A549 (cell line): ENCODE measurements at regions not wholly inside any gene's neighbourhood (a gene's known extent, or its start where the extent isn't known, plus 50 kb on each side); places are given as distances from the start of the nearest gene placed in this dataset.

Experiments
- ATAC-seq, 2 experiments: fragments of 200-7000 bp in 1 of 2; fragments of >200 bp in 1 of 2; cut with Nextera tagmentation in 1 of 2; cut with Tn5 transposase in 1 of 2; 3 replicates each; pipeline versions ENCODE4 v1.8.0 to v1.9.1; 2018 to 2020; ENCODE audit warnings: mild to moderate bottlenecking in 1 of 2, moderate library complexity in 1 of 2
- CTCF ChIA-PET: fragments of 300-600 bp; sonication (Branson Sonifier 250); formaldehyde crosslinking; extraction: SDS; loops from one replicate; lab custom pipeline; 2021; ENCODE audit warnings: antibody characterized with exemption, inconsistent platforms; lab: Yijun Ruan, JAX
- POLR2A ChIA-PET: fragments of 350-600 bp; formaldehyde crosslinking; extraction: SDS; loops from one replicate; lab custom pipeline; 2021; ENCODE audit warnings: antibody characterized with exemption, inconsistent platforms; lab: Yijun Ruan, JAX
- DNase-seq, 2 experiments: peaks; one replicate each; pipeline versions ENCODE4 v3.0.0 to v3.0.0-alpha.2; 2011 to 2016; ENCODE audit warnings: low read depth in 1 of 2, low spot score in 1 of 2
- FAIRE-seq: peaks from 2 replicates; lab custom pipeline; 2011; peaks lifted over from hg19 to GRCh38; lab: Jason Lieb, UNC
- H3K27ac ChIP-seq, 2 experiments: fragments of >200 bp; sonication (Bioruptor Twin); formaldehyde crosslinking; 3 replicates each; pipeline ENCODE4 v1.5.1; 2016 to 2017
- H3K4me1 ChIP-seq: fragments of >200 bp; sonication (Bioruptor Twin); formaldehyde crosslinking; 3 replicates; pipeline ENCODE4 v1.6.1; 2016
- H3K4me2 ChIP-seq: fragments of >200 bp; sonication (Bioruptor Twin); formaldehyde crosslinking; 3 replicates; pipeline ENCODE4 v1.6.1; 2016
- H3K4me3 ChIP-seq: fragments of >200 bp; sonication (Bioruptor Twin); formaldehyde crosslinking; 3 replicates; pipeline ENCODE4 v1.5.1; 2016
- H3K9me3 ChIP-seq: fragments of >200 bp; sonication (Bioruptor Twin); formaldehyde crosslinking; 3 replicates; pipeline ENCODE4 v1.6.1; 2016
- ATOH8 ChIP-seq: fragments of 250-450 bp; sonication (Bioruptor Pico); IDR thresholded peaks from 2 replicates; pipeline ENCODE4 v1.5.0; 2020; ENCODE audit warnings: low read depth, mild to moderate bottlenecking, moderate library complexity
- BHLHE40 ChIP-seq: IDR thresholded peaks from 2 replicates; pipeline ENCODE4 v1.6.1; 2012; ENCODE audit warnings: low read depth, low read length, inconsistent platforms
- CBX2 ChIP-seq: fragments of 200-600 bp; sonication (generic); IDR thresholded peaks from 2 replicates; pipeline ENCODE4 v1.6.1; 2016; ENCODE audit warnings: low read depth, mild to moderate bottlenecking, borderline replicate concordance
- CEBPB ChIP-seq, 2 experiments: fragments of >200 bp in 1 of 2; sonication (Bioruptor Twin) in 1 of 2; formaldehyde crosslinking in 1 of 2; IDR thresholded peaks; 2 replicates each; pipeline ENCODE4 v1.6.1; 2012 to 2016
- EHF ChIP-seq: fragments of 250-450 bp; sonication (Bioruptor Pico); IDR thresholded peaks from 2 replicates; pipeline ENCODE4 v1.5.0; 2020; ENCODE audit warnings: mild to moderate bottlenecking
- EHMT2 ChIP-seq: fragments of 200-600 bp; sonication (generic); IDR thresholded peaks from 2 replicates; pipeline ENCODE4 v1.6.1; 2016; ENCODE audit warnings: antibody characterized with exemption, low read depth, mild to moderate bottlenecking, moderate library complexity
- ELK1 ChIP-seq: fragments of 150-350 bp; IDR thresholded peaks from 2 replicates; pipeline ENCODE4 v1.6.1; 2014; ENCODE audit warnings: low read depth, mild to moderate bottlenecking, low read length
- FOSB ChIP-seq: fragments of 250-450 bp; sonication (Bioruptor Pico); IDR thresholded peaks from 2 replicates; pipeline ENCODE4 v1.5.0; 2020; ENCODE audit warnings: mild to moderate bottlenecking, moderate library complexity
- FOSL2 ChIP-seq, 2 experiments: fragments of 450-650 bp in 1 of 2; fragments of >200 bp in 1 of 2; sonication (Bioruptor Twin) in 1 of 2; formaldehyde crosslinking; IDR thresholded peaks; 2 replicates each; pipeline versions ENCODE4 v1.5.0 to v1.6.1; 2016 to 2020; ENCODE audit warnings: mild to moderate bottlenecking in 1 of 2, moderate library complexity in 1 of 2
- FOXS1 ChIP-seq: fragments of 250-450 bp; sonication (Bioruptor Pico); IDR thresholded peaks from 2 replicates; pipeline ENCODE4 v1.5.0; 2020; ENCODE audit warnings: mild to moderate bottlenecking, moderate library complexity
- GATA3 ChIP-seq: IDR thresholded peaks from 2 replicates; pipeline ENCODE4 v1.6.1; 2012; ENCODE audit warnings: borderline replicate concordance
- HOXA7 ChIP-seq: fragments of 250-450 bp; sonication (Bioruptor Pico); IDR thresholded peaks from 2 replicates; pipeline ENCODE4 v1.5.0; 2020; ENCODE audit warnings: mild to moderate bottlenecking, moderate library complexity
- KDM5A ChIP-seq: fragments of 200-600 bp; sonication (generic); IDR thresholded peaks from 2 replicates; pipeline ENCODE4 v1.6.1; 2016; ENCODE audit warnings: antibody characterized with exemption, mild to moderate bottlenecking
- NFE2L2 ChIP-seq: fragments of 150-350 bp; conservative IDR thresholded peaks from 2 replicates; pipeline ENCODE4 v1.6.1; 2014; ENCODE audit warnings: low read length
- POLR2A ChIP-seq: IDR thresholded peaks from 2 replicates; pipeline ENCODE4 v1.6.1; 2012; ENCODE audit warnings: mild to moderate bottlenecking, low read length
- POLR2AphosphoS2 ChIP-seq: conservative IDR thresholded peaks from 2 replicates; pipeline ENCODE4 v1.6.1; 2012; ENCODE audit warnings: low read length, improper control_type of control experiment, inconsistent platforms
- RARB ChIP-seq: fragments of 250-450 bp; sonication (Bioruptor Pico); IDR thresholded peaks from 2 replicates; pipeline ENCODE4 v1.8.0; 2021; ENCODE audit warnings: mild to moderate bottlenecking, moderate library complexity
- RCOR1 ChIP-seq: fragments of 150-350 bp; IDR thresholded peaks from 2 replicates; pipeline ENCODE4 v1.6.1; 2014; ENCODE audit warnings: antibody characterized with exemption, low read length, low read depth
- REST ChIP-seq: fragments of 200-600 bp; sonication (generic); IDR thresholded peaks from 2 replicates; pipeline ENCODE4 v1.6.1; 2016; ENCODE audit warnings: antibody characterized with exemption, mild to moderate bottlenecking, moderate library complexity
- RFX5 ChIP-seq: fragments of 450-650 bp; IDR thresholded peaks from 2 replicates; pipeline ENCODE4 v1.7.1; 2014; ENCODE audit warnings: antibody characterized with exemption, mild to moderate bottlenecking, moderate library complexity
- USF2 ChIP-seq: fragments of 450-650 bp; IDR thresholded peaks from 2 replicates; pipeline ENCODE4 v1.6.1; 2014; ENCODE audit warnings: antibody characterized with exemption
- ZFP36 ChIP-seq: fragments of 450-650 bp; IDR thresholded peaks from 2 replicates; pipeline ENCODE4 v1.6.1; 2014; ENCODE audit warnings: borderline replicate concordance; ENCODE audit not compliant: partially characterized antibody
- ZSCAN20 ChIP-seq: fragments of 250-450 bp; sonication (Bioruptor Pico); IDR thresholded peaks from 2 replicates; pipeline ENCODE4 v1.8.0; 2022; ENCODE audit warnings: mild to moderate bottlenecking, moderate library complexity
- WGBS: methylation state at CpG from one replicate; pipeline ENCODE4 v1.1.6; 2017; ENCODE audit errors: missing lambda C conversion rate; 5-methylcytosine and 5-hydroxymethylcytosine counted together

GRCh38 chr20:47865451-47865850, 80.2 kb upstream of the SULF2 start:
- CTCF ChIA-PET, result interaction anchor here (0.7 to 0.9 kb wide), 2 partner anchors 29 to 80 kb away, joined by 3 to 4 read pairs; no protein-coding TSS in a partner anchor
- Histone ChIP-seq H3K4me1 (no peaks in the 10 kb centered on the region), H3K4me3 (no peak overlapping the region), H3K27ac (no peak overlapping the region), H3K9me3 (no peaks in the 10 kb centered on the region), H3K4me2 (no peak overlapping the region)
- WGBS, result 12% methylated on average over 5 of the region's 5 CpGs
- FAIRE-seq (no peak), ATAC-seq (no peak), DNase-seq (no peak)
- no peak for TF ChIP-seq FOXS1 (CRISPR knock-in tag)
- TF ChIP-seq RCOR1, result no peak
- TF ChIP-seq EHF, result no peak
- no peak for TF ChIP-seq BHLHE40
- POLR2A ChIA-PET, result no interaction called here

DNA sequence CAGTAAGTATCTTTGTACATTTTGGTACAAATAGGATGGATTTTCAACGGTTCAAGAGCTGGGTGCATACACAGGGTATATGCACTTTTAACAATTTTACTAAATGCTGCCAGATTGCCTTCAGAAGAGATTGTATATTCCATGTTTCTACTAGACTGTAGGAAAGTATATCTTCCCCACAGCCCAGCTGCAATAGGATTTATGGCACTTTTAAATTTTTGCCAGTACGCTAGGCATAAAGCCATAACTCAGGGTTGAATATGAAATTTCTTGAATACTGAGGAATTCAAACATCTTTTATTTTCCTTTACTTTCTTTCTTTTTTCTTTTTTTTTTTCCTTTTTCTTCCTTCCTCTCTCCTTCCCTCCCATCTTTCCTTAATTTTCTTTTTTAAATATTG, 78.7 kb upstream of the SULF2 start:
- ATAC-seq (no peak), FAIRE-seq (no peak)
- POLR2A ChIA-PET, result no interaction called here
- H3K4me1 ChIP-seq, result no peaks in the 10 kb centered on the region
- TF ChIP-seq POLR2A (no peak), FOSB (CRISPR knock-in tag) (no peak), EHMT2 (no peak), POLR2AphosphoS2 (no peak), CEBPB (IDR thresholded peaks at IDR 0.05) (no peak), RARB (no peak), REST (no peak), ELK1 (no peak), ZFP36 (no peak), BHLHE40 (no peak), HOXA7 (CRISPR knock-in tag) (no peak), USF2 (no peak), RFX5 (no peak), NFE2L2 (no peak), CBX2 (no peak), ATOH8 (CRISPR knock-in tag) (no peak), KDM5A (no peak), GATA3 (no peak), FOSL2 (IDR thresholded peaks at IDR 0.05) (no peak), FOSL2 (CRISPR knock-in tag; IDR thresholded peaks at IDR 0.05) (no peak), ZSCAN20 (CRISPR knock-in tag) (no peak)
- TF ChIP-seq, all 56 proteins: peak for 0
- Histone ChIP-seq H3K27ac (no peak overlapping the region), H3K4me2 (no peak overlapping the region), H3K9me3 (no peaks in the 10 kb centered on the region), H3K4me3 (no peak overlapping the region)
- 6% methylated on average over 2 of the region's 2 CpGs for WGBS
- CTCF ChIA-PET, result interaction anchor here (1.8 kb wide), 1 partner anchor 757 kb away, joined by 5 read pairs; no protein-coding TSS in a partner anchor
- no peak for DNase-seq
